ENCODE measurements at regions not wholly inside any gene's neighbourhood (a gene's known extent, or its start where the extent isn't known, plus 50 kb on each side); places are given as distances from the start of the nearest gene placed in this dataset.

DNA sequence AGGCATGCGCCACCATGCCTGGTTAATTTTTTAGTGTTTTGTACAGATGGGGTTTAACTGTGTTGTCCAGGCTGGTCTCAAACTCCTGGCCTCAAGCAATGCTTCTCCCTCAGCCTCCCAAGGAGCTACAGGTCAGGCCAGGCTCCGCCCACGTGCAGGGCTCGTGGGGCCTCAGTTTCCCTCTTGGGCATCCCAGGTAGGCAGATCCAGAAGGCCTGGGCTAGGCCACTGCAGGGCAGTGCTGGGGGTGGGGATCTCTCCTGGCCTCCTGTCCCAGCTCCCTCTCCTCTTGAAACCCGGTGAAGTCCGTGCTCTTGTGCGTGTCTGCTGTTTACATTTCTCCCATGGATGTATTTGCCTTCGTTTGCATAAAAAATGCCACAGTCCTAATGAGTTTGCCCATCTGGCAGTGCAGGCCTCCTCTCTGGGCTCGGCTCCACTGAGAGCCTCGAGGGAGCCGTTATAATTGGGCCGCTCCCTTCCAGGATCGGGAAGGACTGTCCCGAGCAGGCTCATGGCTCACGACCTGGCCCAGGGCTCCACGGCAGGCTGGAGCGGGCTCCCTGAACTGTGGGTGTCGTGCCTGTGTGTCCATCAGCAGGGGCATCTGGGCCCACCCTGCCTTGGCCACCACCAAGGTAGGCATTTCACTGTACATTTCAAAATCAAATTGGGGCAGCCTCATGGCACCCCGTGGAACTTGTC lies 52.6 kb upstream of the RUFY1 start:
- DNase-seq: no peak
- Mint-ChIP-seq H3K27ac (no peak overlapping the region), H3K4me1 (ENCODE audit: low read depth) (no peaks in the 10 kb centered on the region), H3K4me3 (no peak overlapping the region), H3K27me3 (no peaks in the 10 kb centered on the region), H3K36me3 (no peaks in the 10 kb centered on the region), H3K9me3 (no peaks in the 10 kb centered on the region)
- POLR2A ChIA-PET: no interaction called here
- intact Hi-C loops (cut with micrococcal nuclease): no loop called here
- CTCF ChIA-PET: no interaction called here

DNA sequence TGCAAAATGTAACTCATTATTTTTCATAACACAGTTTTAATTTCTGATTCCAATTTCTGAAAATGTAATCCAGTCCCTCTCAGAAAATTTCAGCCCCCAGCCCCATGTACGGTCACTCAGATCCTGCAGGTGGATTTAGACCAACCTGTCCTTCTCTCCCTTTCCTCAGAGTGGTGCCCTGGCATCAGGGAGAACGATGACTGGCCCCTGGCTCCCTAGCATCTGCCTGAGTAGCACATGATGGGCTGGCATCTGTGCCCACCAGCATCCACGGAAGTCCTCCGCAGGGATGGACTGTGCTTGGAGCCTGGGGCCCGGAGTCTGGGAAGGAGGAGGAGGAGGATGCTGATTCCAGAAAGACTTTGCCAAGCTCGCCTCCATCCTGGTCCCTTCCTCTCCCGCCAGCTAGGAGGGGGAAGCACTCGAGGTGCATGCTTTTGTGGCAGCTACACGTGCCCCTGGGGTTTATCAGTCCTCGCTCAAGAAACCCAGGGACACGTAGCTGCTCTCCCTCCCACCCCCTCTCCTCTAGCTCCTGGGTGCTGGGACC lies 54.4 kb upstream of the RUFY1 start:
- Mint-ChIP-seq H3K4me3 (no peak overlapping the region), H3K27me3 (no peaks in the 10 kb centered on the region), H3K4me1 (ENCODE audit: low read depth) (no peaks in the 10 kb centered on the region), H3K9me3 (no peaks in the 10 kb centered on the region), H3K27ac (no peak overlapping the region), H3K36me3 (no peaks in the 10 kb centered on the region)
- no peak for DNase-seq
- CTCF ChIA-PET: no interaction called here
- POLR2A ChIA-PET: no interaction called here
- intact Hi-C loops (cut with micrococcal nuclease): loop anchor here (2.0 kb wide), 1 partner anchor 765 kb away; the partner anchor contains the start of gene ZNF354A

- Mint-ChIP-seq H3K27me3 (no peaks in the 10 kb centered on the region), H3K36me3 (no peaks in the 10 kb centered on the region), H3K4me3 (no peak overlapping the region), H3K9me3 (no peaks in the 10 kb centered on the region), H3K4me1 (ENCODE audit: low read depth) (no peaks in the 10 kb centered on the region), H3K27ac (no peak overlapping the region)
- POLR2A ChIA-PET: interaction anchor here (0.6 kb wide), 1 partner anchor 128 kb away, joined by 4 read pairs; no protein-coding TSS in a partner anchor
- CTCF ChIA-PET: interaction anchor here (0.6 to 2.7 kb wide), 7 partner anchors 76 to 1214 kb away, joined by 3 to 29 read pairs (median 3); partner anchors contain the start of gene ZNF354A
- no peak for DNase-seq
- intact Hi-C loops (cut with micrococcal nuclease): loop anchor here (1.0 to 5.0 kb wide), 3 partner anchors 328 to 1213 kb away; partner anchors contain the start of gene ZNF354A
Observed at GRCh38 chr5:179494774-179495526, 55.4 kb upstream of the RUFY1 start.

- H3K27ac Mint-ChIP-seq: no peak overlapping the region
- no peak overlapping the region for H3K4me3 Mint-ChIP-seq
- POLR2A ChIA-PET: no interaction called here
Observed at GRCh38 chr5:179488975-179489374, 61.4 kb upstream of the RUFY1 start.

DNA sequence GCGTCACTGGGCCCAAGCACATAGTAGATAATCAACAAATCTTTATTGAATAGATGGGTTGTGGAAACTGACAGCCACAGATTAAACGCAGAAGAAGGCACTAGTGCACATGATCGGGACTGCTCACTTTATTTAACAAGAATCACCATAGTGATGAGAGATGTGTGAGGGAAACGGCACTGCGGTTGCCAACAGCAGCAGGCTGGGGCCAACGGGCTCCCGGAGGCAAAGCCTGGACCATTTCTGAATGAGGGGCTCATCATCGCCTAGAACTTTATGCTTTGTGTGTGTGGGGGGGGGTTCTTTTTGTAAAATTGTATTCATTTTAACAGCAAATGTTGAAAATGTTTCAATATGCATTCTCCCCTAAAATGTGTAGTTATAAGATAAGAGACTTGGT lies 61.9 kb upstream of the RUFY1 start:
- Mint-ChIP-seq H3K9me3 (no peaks in the 10 kb centered on the region), H3K27me3 (peaks cover 1% of the 10 kb centered on the region), H3K36me3 (no peaks in the 10 kb centered on the region), H3K4me3 (no peak overlapping the region), H3K27ac (no peak overlapping the region), H3K4me1 (ENCODE audit: low read depth) (no peaks in the 10 kb centered on the region)
- CTCF ChIA-PET: no interaction called here
- intact Hi-C loops (cut with micrococcal nuclease): no loop called here
- no peak for DNase-seq
- POLR2A ChIA-PET: no interaction called here

More at GRCh38 chr5:179488975-179489374, 61.4 kb upstream of the RUFY1 start:
- H3K9me3 Mint-ChIP-seq: no peaks in the 10 kb centered on the region
- CTCF ChIA-PET: no interaction called here
- H3K36me3 Mint-ChIP-seq: no peaks in the 10 kb centered on the region
- H3K27me3 Mint-ChIP-seq: peaks cover 1% of the 10 kb centered on the region
- H3K4me1 Mint-ChIP-seq (ENCODE audit: low read depth): no peaks in the 10 kb centered on the region
- intact Hi-C loops (cut with micrococcal nuclease): no loop called here
- no peak for DNase-seq

GRCh38 chr5:179487145-179487544 lies 63.2 kb upstream of the RUFY1 start:
- Mint-ChIP-seq H3K9me3 (no peaks in the 10 kb centered on the region), H3K27ac (no peak overlapping the region), H3K27me3 (peaks cover 1% of the 10 kb centered on the region), H3K36me3 (no peaks in the 10 kb centered on the region), H3K4me3 (no peak overlapping the region), H3K4me1 (ENCODE audit: low read depth) (no peaks in the 10 kb centered on the region)
- intact Hi-C loops (cut with micrococcal nuclease): no loop called here
- no peak for DNase-seq
- ChIA-PET POLR2A (no interaction called here), CTCF (interaction anchor here (0.6 kb wide), 1 partner anchor 899 kb away, joined by 4 read pairs; no protein-coding TSS in a partner anchor)

DNA sequence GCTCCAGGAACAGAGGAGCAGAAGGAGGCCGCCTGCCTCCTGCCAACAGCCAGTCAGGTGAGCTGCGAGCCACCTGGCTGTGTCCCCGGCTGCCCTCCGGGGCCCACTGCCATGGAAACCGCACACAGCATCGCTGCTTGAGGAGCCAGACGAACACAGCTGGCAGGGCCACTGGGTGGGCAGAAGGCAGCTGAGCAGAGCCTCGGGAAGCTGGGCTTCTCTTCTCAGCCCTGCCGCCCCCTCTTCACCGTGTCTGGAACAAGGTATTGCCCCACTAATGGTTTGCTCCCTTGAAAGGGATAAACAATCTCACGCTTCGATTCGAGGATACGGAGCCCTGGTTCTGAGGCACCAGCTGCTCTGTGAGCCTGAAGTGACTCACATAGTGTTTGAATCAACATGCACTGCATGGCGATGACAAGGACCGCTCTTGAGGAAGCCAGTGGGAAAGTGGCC lies 63.7 kb upstream of the RUFY1 start:
- DNase-seq: no peak
- peaks cover 1% of the 10 kb centered on the region for H3K27me3 Mint-ChIP-seq
- H3K4me3 Mint-ChIP-seq: no peak overlapping the region
- POLR2A ChIA-PET: no interaction called here
- no peak overlapping the region for H3K27ac Mint-ChIP-seq
- CTCF ChIA-PET: interaction anchor here (0.6 kb wide), 1 partner anchor 900 kb away, joined by 4 read pairs; no protein-coding TSS in a partner anchor
- no peaks in the 10 kb centered on the region for H3K9me3 Mint-ChIP-seq
- no peaks in the 10 kb centered on the region for H3K4me1 Mint-ChIP-seq (ENCODE audit: low read depth)
- H3K36me3 Mint-ChIP-seq: no peaks in the 10 kb centered on the region
- intact Hi-C loops (cut with micrococcal nuclease): no loop called here

- H3K9me3 Mint-ChIP-seq: no peaks in the 10 kb centered on the region
- ChIA-PET POLR2A (no interaction called here), CTCF (no interaction called here)
- no peaks in the 10 kb centered on the region for H3K4me1 Mint-ChIP-seq (ENCODE audit: low read depth)
- no peaks in the 10 kb centered on the region for H3K36me3 Mint-ChIP-seq
- DNase-seq: no peak
- intact Hi-C loops (cut with micrococcal nuclease): no loop called here
- H3K27ac Mint-ChIP-seq: no peak overlapping the region
- peaks cover 1% of the 10 kb centered on the region for H3K27me3 Mint-ChIP-seq
- no peak overlapping the region for H3K4me3 Mint-ChIP-seq
Observed at GRCh38 chr5:179485845-179486575, 64.3 kb upstream of the RUFY1 start.

- no peaks in the 10 kb centered on the region for H3K4me1 Mint-ChIP-seq (ENCODE audit: low read depth)
- H3K36me3 Mint-ChIP-seq: no peaks in the 10 kb centered on the region
- intact Hi-C loops (cut with micrococcal nuclease): no loop called here
- no peak for DNase-seq
- H3K9me3 Mint-ChIP-seq: no peaks in the 10 kb centered on the region
- no peak overlapping the region for H3K4me3 Mint-ChIP-seq
- H3K27me3 Mint-ChIP-seq: peaks cover 1% of the 10 kb centered on the region
- no peak overlapping the region for H3K27ac Mint-ChIP-seq
- POLR2A ChIA-PET: no interaction called here
- CTCF ChIA-PET: no interaction called here
Observed at GRCh38 chr5:179484761-179485160, 65.6 kb upstream of the RUFY1 start.

DNA sequence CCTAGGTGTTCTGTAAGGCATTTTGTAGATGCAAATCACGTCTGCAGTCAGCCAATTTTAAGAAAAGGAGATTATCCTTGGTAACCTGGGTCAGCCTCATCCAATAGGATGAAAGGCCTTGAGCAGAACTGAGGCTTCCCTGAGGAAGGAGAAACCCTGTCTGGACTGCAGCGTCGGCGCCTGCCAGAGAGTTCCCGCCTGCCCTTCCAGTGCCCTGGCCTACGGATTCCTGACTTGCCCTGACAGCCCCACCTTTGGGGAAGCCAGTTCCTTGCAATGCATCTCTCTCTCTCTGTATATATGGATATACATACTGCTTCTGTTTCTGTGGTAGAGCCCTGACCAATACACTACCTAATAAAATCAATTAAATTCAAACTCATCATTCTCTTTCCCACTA lies 66.2 kb upstream of the RUFY1 start:
- Mint-ChIP-seq H3K36me3 (no peaks in the 10 kb centered on the region), H3K27me3 (peaks cover 1% of the 10 kb centered on the region), H3K9me3 (no peaks in the 10 kb centered on the region), H3K27ac (no peak overlapping the region), H3K4me3 (no peak overlapping the region), H3K4me1 (ENCODE audit: low read depth) (no peaks in the 10 kb centered on the region)
- intact Hi-C loops (cut with micrococcal nuclease): no loop called here
- ChIA-PET CTCF (no interaction called here), POLR2A (no interaction called here)
- no peak for DNase-seq

- ChIA-PET CTCF (no interaction called here), POLR2A (no interaction called here)
- intact Hi-C loops (cut with micrococcal nuclease): no loop called here
- H3K27ac Mint-ChIP-seq: no peak overlapping the region
- H3K4me3 Mint-ChIP-seq: no peak overlapping the region
- no peak for DNase-seq
- no peaks in the 10 kb centered on the region for H3K4me1 Mint-ChIP-seq (ENCODE audit: low read depth)
- no peaks in the 10 kb centered on the region for H3K36me3 Mint-ChIP-seq
- no peaks in the 10 kb centered on the region for H3K27me3 Mint-ChIP-seq
- H3K9me3 Mint-ChIP-seq: no peaks in the 10 kb centered on the region
Observed at GRCh38 chr5:179478624-179479023, 71.7 kb upstream of the RUFY1 start.

DNA sequence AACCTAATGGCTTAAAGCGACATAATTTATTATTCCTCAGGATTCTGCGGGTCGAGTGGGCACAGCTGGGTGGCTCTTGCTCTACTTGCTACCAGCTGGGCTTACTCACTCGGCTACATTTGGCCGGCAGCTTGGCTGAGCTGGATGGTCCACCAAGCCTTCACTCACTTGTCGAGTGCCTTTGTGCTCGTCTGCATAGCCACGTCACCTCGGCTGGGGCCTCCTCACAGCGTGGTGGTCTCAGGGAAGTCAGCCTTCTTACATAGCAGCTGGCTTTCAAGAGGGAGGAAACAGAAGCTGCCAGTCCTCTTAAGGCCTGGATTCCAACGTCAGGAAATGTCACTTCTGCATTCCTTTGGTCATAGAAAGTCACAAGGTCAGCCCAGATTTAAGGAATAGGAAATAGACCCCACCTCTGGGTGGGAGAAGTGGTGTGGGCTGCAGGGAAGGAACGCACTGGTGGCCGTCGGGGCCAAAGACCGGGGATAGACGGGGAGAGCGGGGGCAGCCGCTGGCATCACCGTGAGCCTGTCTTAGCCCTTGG lies 75.1 kb upstream of the RUFY1 start:
- intact Hi-C loops (cut with micrococcal nuclease): no loop called here
- DNase-seq: no peak
- H3K27ac Mint-ChIP-seq: no peak overlapping the region
- no peak overlapping the region for H3K4me3 Mint-ChIP-seq
- H3K27me3 Mint-ChIP-seq: peaks cover 2% of the 10 kb centered on the region
- no peaks in the 10 kb centered on the region for H3K9me3 Mint-ChIP-seq
- no peaks in the 10 kb centered on the region for H3K4me1 Mint-ChIP-seq (ENCODE audit: low read depth)
- POLR2A ChIA-PET: no interaction called here
- CTCF ChIA-PET: no interaction called here
- H3K36me3 Mint-ChIP-seq: no peaks in the 10 kb centered on the region
